CD4-positive, CD25-positive, alpha-beta regulatory T cell (primary cell): ENCODE measurements at regions not wholly inside any gene's neighbourhood (a gene's known extent, or its start where the extent isn't known, plus 50 kb on each side); places are given as distances from the start of the nearest gene placed in this dataset.
"Not testable (repeated sequence)": the region's sequence is repeated elsewhere in the genome, so short reads cannot be mapped to it uniquely, and the experiment has no call there.

Experiments used
- ATAC-seq, 2 donors: fragments of 150-1000 bp; cut with Tn5 transposase; one replicate each; pipeline ENCODE4 v1.10.0; 2021; ENCODE audit warnings: low read depth in 2 of 2, moderate number of reproducible peaks in 2 of 2, moderate library complexity in 1 of 2
- DNase-seq, 3 donors: peaks; one replicate each; pipeline versions ENCODE4 v3.0.0 to v3.0.0-alpha.2; 2012 to 2022; ENCODE audit warnings: mixed read lengths in 1 of 3
- H3K27ac ChIP-seq: one replicate; pipeline ENCODE4 v1.7.0; 2013; ENCODE audit warnings: mild to moderate bottlenecking, low read length; ENCODE audit not compliant: insufficient read depth, poor library complexity, severe bottlenecking
- H3K27me3 ChIP-seq: one replicate; pipeline ENCODE4 v1.7.0; 2013; ENCODE audit warnings: low read length; ENCODE audit not compliant: control insufficient read depth, insufficient read depth
- H3K36me3 ChIP-seq: one replicate; pipeline ENCODE4 v1.7.0; 2013; ENCODE audit warnings: mild to moderate bottlenecking, low read length, moderate library complexity; ENCODE audit not compliant: control insufficient read depth, insufficient read depth
- H3K4me1 ChIP-seq: 2 replicates; pipeline ENCODE4 v1.7.0; 2013; ENCODE audit warnings: mild to moderate bottlenecking, low read length; ENCODE audit not compliant: insufficient read depth, control insufficient read depth, poor library complexity, severe bottlenecking
- H3K4me3 ChIP-seq: one replicate; pipeline ENCODE4 v1.7.0; 2013; ENCODE audit warnings: low read depth, mild to moderate bottlenecking, low read length, moderate library complexity
- H3K9me3 ChIP-seq, 2 experiments: 1 replicate in 1 of 2; 2 replicates in 1 of 2; pipeline ENCODE4 v1.7.0; 2013; ENCODE audit warnings: low read length in 2 of 2, mild to moderate bottlenecking in 1 of 2, moderate library complexity in 1 of 2; ENCODE audit not compliant: control insufficient read depth in 2 of 2
- H3K27ac Mint-ChIP-seq, 3 donors: one replicate each; pipeline ENCODE4 v1.8.0; 2020 to 2022; ENCODE audit warnings: mild to moderate bottlenecking in 3 of 3, mixed read lengths in 3 of 3, moderate library complexity in 2 of 3
- H3K27me3 Mint-ChIP-seq: one replicate; pipeline ENCODE4 v1.8.0; 2022; ENCODE audit warnings: mild to moderate bottlenecking, mixed read lengths
- H3K36me3 Mint-ChIP-seq: one replicate; pipeline ENCODE4 v1.8.0; 2020; ENCODE audit warnings: mixed read lengths
- H3K4me1 Mint-ChIP-seq, 4 donors: one replicate each; pipeline ENCODE4 v1.8.0; 2020 to 2022; ENCODE audit warnings: mixed read lengths in 4 of 4, mild to moderate bottlenecking in 1 of 4
- H3K4me3 Mint-ChIP-seq, 4 donors: one replicate each; pipeline ENCODE4 v1.8.0; 2020 to 2022; ENCODE audit warnings: mild to moderate bottlenecking in 4 of 4, mixed read lengths in 4 of 4, moderate library complexity in 3 of 4
- H3K9me3 Mint-ChIP-seq, 7 donors: one replicate each; pipeline ENCODE4 v1.8.0; 2020 to 2022; ENCODE audit warnings: mixed read lengths in 7 of 7, mild to moderate bottlenecking in 3 of 7, moderate library complexity in 2 of 7

DNA sequence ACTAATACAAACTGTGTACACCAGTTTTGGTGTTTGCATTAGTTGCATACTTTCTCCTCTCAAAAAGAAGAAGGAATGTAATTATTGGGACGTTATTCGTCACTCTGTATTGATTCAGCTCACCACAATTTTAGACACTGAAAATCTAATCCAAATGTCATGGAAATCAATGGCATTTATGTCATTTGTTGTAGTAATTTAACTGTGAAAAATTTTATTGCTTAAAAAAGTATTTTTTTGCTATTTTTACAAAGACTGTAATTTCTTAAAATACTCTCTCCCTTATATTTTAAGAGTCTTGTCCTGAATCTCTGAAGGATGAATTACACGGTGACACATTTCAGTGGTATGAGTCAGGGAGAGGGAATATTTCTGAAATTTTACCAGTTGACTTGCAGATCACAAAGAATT, 2117.6 kb downstream of the PCDH9 start:
- H3K27me3 ChIP-seq = no peaks in the 10 kb centered on the region
- DNase-seq (no peak), ATAC-seq (no peak)
- Mint-ChIP-seq H3K27ac (no peak overlapping the region), H3K27me3 (no peaks in the 10 kb centered on the region), H3K36me3 (no peaks in the 10 kb centered on the region), H3K4me3 (no peak overlapping the region), H3K9me3 (peaks cover 0 to 17% (median 4%) of the 10 kb centered on the region in 7 donors), H3K4me1 (no peaks in the 10 kb centered on the region)
- no peaks in the 10 kb centered on the region for H3K36me3 ChIP-seq
- H3K9me3 ChIP-seq = peaks cover 5 to 8% of the 10 kb centered on the region in 2 experiments
- H3K4me3 ChIP-seq = no peak overlapping the region
- no peak overlapping the region for H3K27ac ChIP-seq
- no peaks in the 10 kb centered on the region for H3K4me1 ChIP-seq

- no peaks in the 10 kb centered on the region for H3K36me3 ChIP-seq
- Mint-ChIP-seq H3K4me1 (no peaks in the 10 kb centered on the region), H3K27me3 (no peaks in the 10 kb centered on the region), H3K27ac (no peak overlapping the region), H3K4me3 (no peak overlapping the region), H3K9me3 (peaks cover 0 to 19% (median 6%) of the 10 kb centered on the region in 7 donors), H3K36me3 (no peaks in the 10 kb centered on the region)
- DNase-seq (no peak), ATAC-seq (no peak)
- H3K27me3 ChIP-seq = no peaks in the 10 kb centered on the region
- H3K4me1 ChIP-seq = no peaks in the 10 kb centered on the region
- peaks cover 5 to 8% of the 10 kb centered on the region in 2 experiments for H3K9me3 ChIP-seq
- H3K27ac ChIP-seq = no peak overlapping the region
- no peak overlapping the region for H3K4me3 ChIP-seq
Measured at GRCh38 chr13:65112123-65112522, 2118.0 kb downstream of the PCDH9 start.

GRCh38 chr13:65111223-65111622, 2118.9 kb downstream of the PCDH9 start:
- Mint-ChIP-seq H3K4me3 (no peak overlapping the region), H3K4me1 (no peaks in the 10 kb centered on the region), H3K27ac (no peak overlapping the region), H3K36me3 (no peaks in the 10 kb centered on the region), H3K9me3 (peaks cover 0 to 24% (median 7%) of the 10 kb centered on the region in 7 donors), H3K27me3 (no peaks in the 10 kb centered on the region)
- Histone ChIP-seq H3K27ac (no peak overlapping the region), H3K9me3 (peaks cover 5 to 8% of the 10 kb centered on the region in 2 experiments), H3K4me1 (no peaks in the 10 kb centered on the region), H3K27me3 (no peaks in the 10 kb centered on the region), H3K36me3 (no peaks in the 10 kb centered on the region), H3K4me3 (no peak overlapping the region)
- DNase-seq = no peak
- ATAC-seq = no peak

DNA sequence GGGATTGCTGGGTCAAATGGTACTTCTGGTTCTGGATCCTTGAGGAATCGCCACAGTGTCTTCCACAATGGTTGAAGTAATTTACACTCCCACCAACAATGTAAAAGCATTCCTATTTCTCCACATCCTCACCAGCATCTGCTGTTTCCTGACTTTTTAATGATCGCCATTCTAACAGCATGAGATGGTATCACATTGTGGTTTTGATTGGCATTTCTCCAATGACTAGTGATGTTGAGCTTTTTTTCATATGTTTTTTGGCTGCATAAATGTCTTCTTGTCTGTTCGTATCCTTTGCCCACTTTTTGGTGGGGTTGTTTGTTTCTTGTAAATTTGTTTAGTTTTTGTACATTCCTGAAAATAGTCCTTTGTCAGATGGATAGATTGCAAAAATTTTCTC, 2125.7 kb downstream of the PCDH9 start:
- H3K36me3 Mint-ChIP-seq, H3K4me3 ChIP-seq, DNase-seq, H3K4me1 ChIP-seq, H3K4me3 Mint-ChIP-seq, ATAC-seq, H3K9me3 ChIP-seq, H3K36me3 ChIP-seq, H3K27me3 ChIP-seq, H3K4me1 Mint-ChIP-seq, H3K27ac ChIP-seq, H3K27me3 Mint-ChIP-seq: not testable (repeated sequence)
- Mint-ChIP-seq H3K9me3 (peaks cover 3 to 46% (median 10%) of the 10 kb centered on the region in 7 donors), H3K27ac (peak overlapping the region in 1 of 3 donors; percentile 64)

GRCh38 chr13:65103351-65103750, 2126.8 kb downstream of the PCDH9 start:
- Mint-ChIP-seq H3K4me1 (no peaks in the 10 kb centered on the region), H3K27me3 (no peaks in the 10 kb centered on the region), H3K27ac (no peak overlapping the region), H3K9me3 (peaks cover 3 to 42% (median 10%) of the 10 kb centered on the region in 7 donors), H3K4me3 (no peak overlapping the region), H3K36me3 (no peaks in the 10 kb centered on the region)
- no peak for ATAC-seq
- peaks cover 0 to 5% of the 10 kb centered on the region in 2 experiments for H3K9me3 ChIP-seq
- H3K27me3 ChIP-seq = no peaks in the 10 kb centered on the region
- no peak overlapping the region for H3K27ac ChIP-seq
- no peaks in the 10 kb centered on the region for H3K36me3 ChIP-seq
- no peaks in the 10 kb centered on the region for H3K4me1 ChIP-seq
- DNase-seq = no peak
- no peak overlapping the region for H3K4me3 ChIP-seq

GRCh38 chr13:65095161-65096082, 2134.7 kb downstream of the PCDH9 start:
- ATAC-seq = no peak
- H3K27ac Mint-ChIP-seq = no peak overlapping the region
- no peaks in the 10 kb centered on the region for H3K27me3 ChIP-seq
- DNase-seq = no peak
- H3K9me3 Mint-ChIP-seq = peaks cover 0 to 19% (median 6%) of the 10 kb centered on the region in 7 donors
- H3K4me3 ChIP-seq = no peak overlapping the region
- no peaks in the 10 kb centered on the region for H3K36me3 Mint-ChIP-seq
- no peak overlapping the region for H3K4me3 Mint-ChIP-seq
- H3K27ac ChIP-seq = no peak overlapping the region
- no peaks in the 10 kb centered on the region for H3K4me1 Mint-ChIP-seq
- H3K27me3 Mint-ChIP-seq = no peaks in the 10 kb centered on the region
- H3K9me3 ChIP-seq = peaks cover 3 to 8% of the 10 kb centered on the region in 2 experiments
- no peaks in the 10 kb centered on the region for H3K4me1 ChIP-seq
- H3K36me3 ChIP-seq = no peaks in the 10 kb centered on the region

GRCh38 chr13:65093357-65093756, 2136.8 kb downstream of the PCDH9 start:
- Histone ChIP-seq H3K9me3 (peaks cover 0 to 8% of the 10 kb centered on the region in 2 experiments), H3K4me3 (no peak overlapping the region), H3K36me3 (no peaks in the 10 kb centered on the region), H3K27ac (no peak overlapping the region), H3K4me1 (no peaks in the 10 kb centered on the region), H3K27me3 (no peaks in the 10 kb centered on the region)
- no peak overlapping the region for H3K27ac Mint-ChIP-seq
- no peaks in the 10 kb centered on the region for H3K4me1 Mint-ChIP-seq
- H3K36me3 Mint-ChIP-seq = no peaks in the 10 kb centered on the region
- no peak overlapping the region for H3K4me3 Mint-ChIP-seq
- ATAC-seq (no peak), DNase-seq (no peak)
- peaks cover 0 to 30% (median 7%) of the 10 kb centered on the region in 7 donors for H3K9me3 Mint-ChIP-seq
- no peaks in the 10 kb centered on the region for H3K27me3 Mint-ChIP-seq

- Mint-ChIP-seq H3K36me3 (no peaks in the 10 kb centered on the region), H3K4me1 (no peaks in the 10 kb centered on the region), H3K27me3 (no peaks in the 10 kb centered on the region), H3K4me3 (no peak overlapping the region), H3K27ac (no peak overlapping the region), H3K9me3 (peaks cover 0 to 24% (median 7%) of the 10 kb centered on the region in 7 donors)
- Histone ChIP-seq H3K4me1 (no peaks in the 10 kb centered on the region), H3K9me3 (peaks cover 0 to 8% of the 10 kb centered on the region in 2 experiments), H3K27ac (no peak overlapping the region), H3K36me3 (no peaks in the 10 kb centered on the region), H3K4me3 (no peak overlapping the region), H3K27me3 (no peaks in the 10 kb centered on the region)
- no peak for ATAC-seq
- DNase-seq = no peak
Measured at GRCh38 chr13:65091031-65091430, 2139.1 kb downstream of the PCDH9 start.
